Activated naive CD8-positive, alpha-beta T cell treated with anti-CD3 and anti-CD28 coated beads, Interleukin-2, amount 50 U/mL, for 24 hours (primary cell): ENCODE measurements at regions not wholly inside any gene's neighbourhood (a gene's known extent, or its start where the extent isn't known, plus 50 kb on each side); places are given as distances from the start of the nearest gene placed in this dataset.

ENCODE experiments used
- ATAC-seq: fragments of 150-1000 bp; cut with Tn5 transposase; one replicate; pipeline ENCODE4 v1.10.0; 2021
- DNase-seq: peaks from one replicate; pipeline ENCODE4 v3.0.0; 2021
- H3K27ac Mint-ChIP-seq: one replicate; pipeline ENCODE4 v1.8.0; 2021; ENCODE audit warnings: mild to moderate bottlenecking, mixed read lengths
- H3K27me3 Mint-ChIP-seq: one replicate; pipeline ENCODE4 v1.8.0; 2021; ENCODE audit warnings: mixed read lengths
- H3K36me3 Mint-ChIP-seq: one replicate; pipeline ENCODE4 v1.8.0; 2021; ENCODE audit warnings: low read depth, mixed read lengths
- H3K4me1 Mint-ChIP-seq: one replicate; pipeline ENCODE4 v1.8.0; 2021; ENCODE audit warnings: mixed read lengths
- H3K4me3 Mint-ChIP-seq: one replicate; pipeline ENCODE4 v1.8.0; 2021; ENCODE audit warnings: mild to moderate bottlenecking, moderate library complexity, mixed read lengths
- H3K9me3 Mint-ChIP-seq: one replicate; pipeline ENCODE4 v1.8.0; 2021; ENCODE audit warnings: mixed read lengths

DNA sequence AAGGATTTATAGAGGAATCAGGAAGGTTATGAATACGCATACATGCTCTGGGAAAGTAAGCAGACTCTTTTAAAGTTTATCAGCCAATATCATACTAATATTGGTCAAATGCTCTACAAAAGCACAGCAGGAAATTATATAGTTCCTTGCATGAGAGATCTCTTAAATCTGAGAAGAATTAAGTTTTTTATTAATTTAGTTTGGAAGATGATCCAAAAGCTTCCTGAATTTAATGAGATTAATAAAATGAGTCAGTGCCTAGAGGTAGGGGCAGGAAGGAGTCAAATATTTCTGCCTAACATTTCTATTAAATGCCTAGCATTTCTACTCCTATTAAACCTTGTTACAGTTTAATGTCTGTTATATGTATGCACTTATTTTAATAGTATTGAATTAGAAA lies 1608.2 kb downstream of the GRIK2 start:
- Mint-ChIP-seq H3K27ac (no peak overlapping the region), H3K36me3 (no peaks in the 10 kb centered on the region), H3K27me3 (no peaks in the 10 kb centered on the region), H3K9me3 (peaks cover under 1% of the 10 kb centered on the region), H3K4me3 (no peak overlapping the region), H3K4me1 (no peaks in the 10 kb centered on the region)
- no peak for DNase-seq
- ATAC-seq, result no peak

DNA sequence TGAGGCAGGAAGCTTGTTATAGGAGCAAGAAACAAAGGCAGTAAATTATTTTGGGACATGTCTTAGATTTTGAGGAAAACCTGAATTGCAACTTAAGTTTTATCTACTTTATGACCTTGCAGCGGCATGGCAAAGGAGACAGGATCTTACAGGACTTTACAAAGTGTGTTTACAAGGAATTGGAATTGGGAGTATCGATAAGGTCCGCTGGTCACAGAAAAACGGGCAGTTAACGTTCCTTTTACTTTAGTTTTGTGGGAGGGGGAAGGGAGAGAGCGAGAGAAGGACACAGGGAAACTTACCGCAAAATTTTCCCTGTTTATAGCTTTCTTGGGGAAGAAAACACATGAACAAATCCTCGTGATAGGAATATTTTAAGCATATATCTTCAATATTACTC lies 1607.2 kb downstream of the GRIK2 start:
- H3K36me3 Mint-ChIP-seq, result no peaks in the 10 kb centered on the region
- H3K27ac Mint-ChIP-seq, result no peak overlapping the region
- no peaks in the 10 kb centered on the region for H3K4me1 Mint-ChIP-seq
- H3K27me3 Mint-ChIP-seq, result no peaks in the 10 kb centered on the region
- no peak for DNase-seq
- H3K9me3 Mint-ChIP-seq, result no peaks in the 10 kb centered on the region
- no peak overlapping the region for H3K4me3 Mint-ChIP-seq
- no peak for ATAC-seq

DNA sequence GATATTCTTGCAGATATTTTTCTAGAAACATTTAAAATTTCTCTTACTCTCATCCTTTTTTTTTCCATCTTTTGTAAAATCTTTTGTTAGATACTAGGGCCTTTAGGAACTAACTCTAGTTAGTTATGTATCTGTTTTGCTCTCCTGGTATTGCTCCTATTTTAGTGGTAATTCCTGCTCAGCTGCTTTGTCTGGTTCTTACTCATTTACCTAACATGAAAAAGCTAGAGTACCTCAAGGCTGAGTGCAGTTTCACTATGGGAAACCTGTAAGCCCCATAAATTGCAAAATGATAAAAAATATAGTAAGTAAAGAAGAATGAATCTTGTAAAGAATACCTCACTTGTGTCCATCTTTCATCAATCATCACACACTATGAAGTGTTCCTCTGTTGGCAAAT lies 1602.0 kb downstream of the GRIK2 start:
- no peaks in the 10 kb centered on the region for H3K36me3 Mint-ChIP-seq
- no peaks in the 10 kb centered on the region for H3K4me1 Mint-ChIP-seq
- DNase-seq (no peak), ATAC-seq (no peak)
- H3K4me3 Mint-ChIP-seq, result no peak overlapping the region
- no peak overlapping the region for H3K27ac Mint-ChIP-seq
- peaks cover 8% of the 10 kb centered on the region for H3K9me3 Mint-ChIP-seq
- H3K27me3 Mint-ChIP-seq, result no peaks in the 10 kb centered on the region

DNA sequence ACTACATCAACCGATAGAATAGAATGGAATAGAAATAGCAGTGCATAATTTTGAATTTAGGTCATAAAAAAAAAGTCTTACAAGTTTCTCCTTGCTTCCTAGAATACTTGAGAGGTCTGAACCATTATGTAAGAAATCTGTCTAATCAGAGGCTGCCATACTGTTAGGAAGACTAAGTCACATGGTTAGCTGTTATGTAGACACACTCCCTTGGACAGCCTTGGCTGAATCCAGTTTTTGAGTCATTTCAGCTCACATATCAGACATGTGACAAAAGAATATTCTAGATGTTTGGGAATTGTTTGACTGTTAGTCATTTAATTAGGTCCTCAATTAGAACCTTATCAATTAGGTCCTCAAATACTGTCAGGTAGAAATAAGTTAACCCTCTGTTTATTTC lies 1601.4 kb downstream of the GRIK2 start:
- DNase-seq (no peak), ATAC-seq (no peak)
- H3K9me3 Mint-ChIP-seq, result peaks cover 8% of the 10 kb centered on the region
- no peak overlapping the region for H3K27ac Mint-ChIP-seq
- no peaks in the 10 kb centered on the region for H3K36me3 Mint-ChIP-seq
- no peaks in the 10 kb centered on the region for H3K27me3 Mint-ChIP-seq
- no peaks in the 10 kb centered on the region for H3K4me1 Mint-ChIP-seq
- H3K4me3 Mint-ChIP-seq, result no peak overlapping the region

DNA sequence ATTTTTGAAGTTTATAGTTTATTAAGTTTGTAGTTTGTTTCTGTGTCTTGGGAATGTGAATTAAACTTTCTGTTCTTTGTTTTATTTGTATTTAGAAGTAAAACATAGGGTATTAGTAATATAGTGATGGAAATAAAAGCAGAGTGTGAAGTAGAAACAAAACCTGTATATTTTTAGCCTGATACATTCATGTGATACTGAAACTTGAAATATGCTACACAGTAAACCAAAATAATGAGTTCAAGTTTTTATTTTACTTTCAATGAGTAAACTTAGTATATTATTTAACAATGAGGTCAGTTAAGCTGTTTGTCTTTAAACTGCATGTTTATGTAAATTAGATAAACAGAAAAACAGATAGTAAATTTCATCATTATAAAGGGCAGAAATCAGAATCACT lies 1592.6 kb downstream of the GRIK2 start:
- Mint-ChIP-seq H3K36me3 (no peaks in the 10 kb centered on the region), H3K4me3 (no peak overlapping the region), H3K27me3 (no peaks in the 10 kb centered on the region), H3K4me1 (no peaks in the 10 kb centered on the region), H3K27ac (no peak overlapping the region), H3K9me3 (peaks cover 5% of the 10 kb centered on the region)
- no peak for DNase-seq
- ATAC-seq, result no peak

DNA sequence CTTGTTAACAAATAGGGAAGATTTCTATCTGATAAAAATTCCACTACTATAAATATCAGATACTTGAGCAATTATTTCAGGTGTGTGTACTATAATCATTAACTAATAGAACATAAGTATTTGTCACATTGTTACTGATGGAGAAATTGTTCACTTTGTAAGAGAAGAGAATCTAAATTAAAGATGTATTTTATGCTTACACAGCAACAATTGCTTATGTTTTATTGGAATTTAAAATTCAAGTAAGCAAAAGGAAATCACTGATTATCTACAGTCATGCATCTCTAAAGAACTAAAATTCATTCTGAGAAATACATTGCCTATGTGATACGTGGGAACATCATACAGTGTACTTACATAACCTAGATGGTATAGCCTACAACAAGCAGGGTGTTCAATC lies 1590.8 kb downstream of the GRIK2 start:
- Mint-ChIP-seq H3K27me3 (no peaks in the 10 kb centered on the region), H3K4me3 (no peak overlapping the region), H3K9me3 (no peaks in the 10 kb centered on the region), H3K27ac (no peak overlapping the region), H3K4me1 (no peaks in the 10 kb centered on the region), H3K36me3 (no peaks in the 10 kb centered on the region)
- DNase-seq (no peak), ATAC-seq (no peak)

DNA sequence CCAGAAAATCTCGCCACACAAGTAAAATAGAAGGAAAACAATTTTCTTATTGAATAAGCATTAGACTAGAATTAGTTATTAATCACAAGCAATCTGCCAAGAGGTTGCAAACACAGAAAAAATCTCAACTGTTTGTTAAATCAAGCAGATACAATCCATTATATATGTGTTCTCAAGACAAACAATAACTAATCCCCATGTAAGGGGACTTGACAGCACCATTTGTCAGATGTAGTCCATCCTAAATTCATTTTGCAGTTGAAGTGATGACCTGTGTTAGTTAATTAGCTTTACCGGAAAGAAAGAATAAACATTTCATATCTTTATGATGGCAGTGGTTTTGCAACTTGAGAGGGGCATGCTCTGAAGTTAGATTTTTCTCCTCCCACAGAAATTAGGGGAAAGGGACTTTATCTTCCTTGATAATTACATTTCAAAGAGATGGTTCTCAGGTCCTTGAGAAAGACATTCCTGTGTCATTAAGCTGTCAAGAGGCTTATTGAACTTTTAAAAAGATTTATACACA lies 1588.0 kb downstream of the GRIK2 start:
- Mint-ChIP-seq H3K4me3 (no peak overlapping the region), H3K27ac (no peak overlapping the region), H3K36me3 (no peaks in the 10 kb centered on the region), H3K4me1 (no peaks in the 10 kb centered on the region), H3K27me3 (no peaks in the 10 kb centered on the region), H3K9me3 (peaks cover 6% of the 10 kb centered on the region)
- DNase-seq (no peak), ATAC-seq (no peak)

DNA sequence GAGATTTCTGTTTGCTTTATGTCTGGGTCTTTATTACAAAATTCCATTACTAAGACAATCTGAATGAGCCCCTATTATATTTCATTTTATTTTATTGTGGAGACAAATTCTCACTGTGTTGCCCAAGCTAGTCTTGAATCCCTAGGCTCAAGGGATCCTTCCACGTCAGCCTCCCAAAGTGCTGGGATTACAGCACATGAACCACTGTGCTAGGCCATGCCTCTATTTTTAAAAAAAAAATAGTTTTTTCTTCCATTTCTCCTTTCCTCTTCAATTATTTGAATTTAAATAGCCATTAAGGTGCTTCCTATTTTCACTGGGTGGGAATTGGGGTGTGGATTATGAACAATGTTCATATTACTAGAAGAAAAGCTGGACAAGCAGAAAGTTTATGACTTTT lies 1587.4 kb downstream of the GRIK2 start:
- no peak for DNase-seq
- Mint-ChIP-seq H3K4me3 (no peak overlapping the region), H3K36me3 (no peaks in the 10 kb centered on the region), H3K4me1 (no peaks in the 10 kb centered on the region), H3K9me3 (peaks cover 6% of the 10 kb centered on the region), H3K27me3 (no peaks in the 10 kb centered on the region), H3K27ac (no peak overlapping the region)
- no peak for ATAC-seq

DNA sequence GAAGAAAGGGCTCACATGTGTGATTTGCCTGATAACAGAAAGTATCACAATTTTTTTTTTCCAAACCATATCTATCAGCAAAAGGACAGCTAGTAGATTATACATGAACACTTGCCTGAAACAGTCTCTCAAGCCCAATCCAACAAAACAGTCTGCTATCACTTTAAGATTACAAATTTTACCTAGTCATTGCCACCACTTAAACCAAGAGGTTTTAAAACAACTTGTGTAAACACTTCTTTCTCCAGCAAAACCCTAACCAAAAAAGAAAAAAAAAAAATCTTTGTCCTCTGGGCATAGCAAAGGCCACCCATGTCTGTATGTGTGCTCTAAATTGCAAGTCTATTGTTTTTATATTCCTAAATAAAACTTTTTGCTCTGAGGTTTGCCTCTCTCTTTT lies 1568.4 kb downstream of the GRIK2 start:
- H3K27ac Mint-ChIP-seq, result no peak overlapping the region
- no peaks in the 10 kb centered on the region for H3K4me1 Mint-ChIP-seq
- H3K9me3 Mint-ChIP-seq, result peaks cover 6% of the 10 kb centered on the region
- H3K36me3 Mint-ChIP-seq, result no peaks in the 10 kb centered on the region
- DNase-seq, result no peak
- H3K4me3 Mint-ChIP-seq, result no peak overlapping the region
- no peaks in the 10 kb centered on the region for H3K27me3 Mint-ChIP-seq
- no peak for ATAC-seq

DNA sequence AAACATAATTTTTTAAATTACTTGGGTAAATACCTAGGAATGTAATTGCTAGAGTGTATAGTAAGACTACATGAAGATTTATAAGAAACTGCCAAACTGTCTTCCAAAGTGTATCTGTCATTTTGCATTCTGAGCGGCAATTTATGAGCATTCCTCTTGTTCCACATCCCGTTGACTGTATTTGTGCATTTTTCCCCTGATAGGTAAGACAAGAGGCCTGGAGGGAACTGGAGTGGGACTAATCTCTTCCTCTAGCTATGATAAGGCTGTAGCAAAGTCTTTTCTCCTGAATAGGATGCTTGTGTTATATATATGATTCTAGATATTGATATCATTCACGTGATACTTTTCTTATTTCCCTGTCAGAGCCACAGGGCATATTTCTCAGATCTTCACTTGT lies 1557.5 kb downstream of the GRIK2 start:
- H3K36me3 Mint-ChIP-seq, result no peaks in the 10 kb centered on the region
- DNase-seq, result no peak
- H3K9me3 Mint-ChIP-seq, result no peaks in the 10 kb centered on the region
- no peak overlapping the region for H3K27ac Mint-ChIP-seq
- no peaks in the 10 kb centered on the region for H3K4me1 Mint-ChIP-seq
- ATAC-seq, result no peak
- H3K27me3 Mint-ChIP-seq, result no peaks in the 10 kb centered on the region
- no peak overlapping the region for H3K4me3 Mint-ChIP-seq

DNA sequence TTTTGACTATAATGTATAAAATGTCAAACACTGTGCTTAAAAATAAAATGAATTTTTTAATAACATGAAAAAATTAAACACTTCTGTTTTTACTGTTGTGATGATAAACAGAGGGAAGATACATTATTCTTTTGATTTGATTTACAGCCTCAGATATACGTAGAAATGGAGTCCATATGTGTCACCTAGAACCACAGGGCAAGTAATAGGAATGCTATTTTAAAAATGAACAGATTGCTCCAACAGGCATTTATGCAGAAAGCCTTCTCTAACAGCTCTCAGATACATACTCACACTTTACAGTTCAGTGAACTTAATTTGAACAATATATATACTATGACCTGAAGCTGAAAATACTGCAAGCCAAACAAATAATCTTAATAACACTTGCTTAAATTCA lies 1551.0 kb downstream of the GRIK2 start:
- Mint-ChIP-seq H3K27me3 (no peaks in the 10 kb centered on the region), H3K27ac (no peak overlapping the region), H3K9me3 (peaks cover 4% of the 10 kb centered on the region), H3K4me3 (no peak overlapping the region), H3K4me1 (no peaks in the 10 kb centered on the region), H3K36me3 (no peaks in the 10 kb centered on the region)
- ATAC-seq, result no peak
- no peak for DNase-seq

DNA sequence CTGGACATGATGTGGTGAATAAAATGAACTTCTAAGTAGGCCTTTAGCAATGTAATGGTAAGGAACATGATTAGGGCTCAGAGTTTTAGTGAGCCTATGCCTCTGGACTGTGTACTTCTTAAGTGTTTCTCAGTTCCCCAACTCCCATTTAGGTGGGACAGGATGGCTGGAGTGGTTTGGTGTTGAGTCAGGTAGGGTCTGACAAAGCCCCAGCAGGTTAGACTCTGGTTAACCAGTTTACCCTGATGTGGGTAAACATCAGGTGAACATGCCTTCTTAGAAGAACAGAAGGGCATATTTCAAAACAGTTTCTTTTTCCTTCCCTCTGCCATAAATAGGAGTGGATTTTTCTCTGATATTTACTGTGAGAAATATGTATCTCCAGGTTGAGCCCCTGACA lies 1548.7 kb downstream of the GRIK2 start:
- H3K4me1 Mint-ChIP-seq, result no peaks in the 10 kb centered on the region
- no peak for DNase-seq
- H3K27ac Mint-ChIP-seq, result no peak overlapping the region
- H3K9me3 Mint-ChIP-seq, result peaks cover 4% of the 10 kb centered on the region
- H3K36me3 Mint-ChIP-seq, result no peaks in the 10 kb centered on the region
- no peak overlapping the region for H3K4me3 Mint-ChIP-seq
- no peaks in the 10 kb centered on the region for H3K27me3 Mint-ChIP-seq
- no peak for ATAC-seq

DNA sequence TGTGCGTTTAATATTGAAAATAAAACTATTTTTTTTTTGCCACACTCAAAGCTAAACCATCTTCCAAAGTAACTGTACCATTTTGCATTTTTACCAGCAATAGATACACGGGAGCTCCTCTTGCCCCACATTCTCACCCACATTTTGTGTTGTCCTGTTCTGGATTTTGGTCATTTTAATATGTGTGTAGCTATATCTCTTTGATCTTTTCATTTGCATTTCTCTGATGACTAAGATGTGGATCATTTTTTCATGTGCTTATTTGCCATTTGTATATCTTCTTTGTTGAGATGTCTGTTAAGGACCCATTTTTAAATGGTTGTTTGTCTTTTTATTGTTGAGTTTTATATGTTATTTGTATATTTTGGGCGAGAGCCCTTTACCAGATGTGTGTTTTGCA lies 1543.5 kb downstream of the GRIK2 start:
- Mint-ChIP-seq H3K4me1 (no peaks in the 10 kb centered on the region), H3K9me3 (peaks cover 4% of the 10 kb centered on the region), H3K36me3 (no peaks in the 10 kb centered on the region), H3K4me3 (no peak overlapping the region), H3K27ac (no peak overlapping the region), H3K27me3 (no peaks in the 10 kb centered on the region)
- ATAC-seq (no peak), DNase-seq (no peak)

DNA sequence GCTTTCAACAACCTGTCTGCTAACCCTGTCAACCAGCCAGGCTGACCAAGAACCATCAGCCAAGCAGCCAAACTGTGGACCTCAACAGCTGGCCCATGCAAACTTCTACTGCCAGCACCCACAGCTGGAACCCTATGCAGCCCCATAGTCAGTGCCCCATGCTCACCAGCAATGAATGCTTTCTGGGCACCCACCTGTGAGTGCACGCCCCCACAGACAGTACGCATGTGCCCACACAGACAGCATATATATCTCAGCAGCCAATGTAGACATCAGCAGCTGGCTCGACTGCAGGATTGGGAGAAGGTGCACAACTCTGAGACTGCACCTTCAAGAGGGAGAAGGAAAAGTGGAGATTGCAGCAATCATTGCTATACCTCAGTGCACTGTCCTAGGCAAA lies 1534.6 kb downstream of the GRIK2 start:
- Mint-ChIP-seq H3K36me3 (no peaks in the 10 kb centered on the region), H3K9me3 (no peaks in the 10 kb centered on the region), H3K4me1 (no peaks in the 10 kb centered on the region), H3K27ac (no peak overlapping the region), H3K4me3 (no peak overlapping the region), H3K27me3 (no peaks in the 10 kb centered on the region)
- DNase-seq (no peak), ATAC-seq (no peak)

DNA sequence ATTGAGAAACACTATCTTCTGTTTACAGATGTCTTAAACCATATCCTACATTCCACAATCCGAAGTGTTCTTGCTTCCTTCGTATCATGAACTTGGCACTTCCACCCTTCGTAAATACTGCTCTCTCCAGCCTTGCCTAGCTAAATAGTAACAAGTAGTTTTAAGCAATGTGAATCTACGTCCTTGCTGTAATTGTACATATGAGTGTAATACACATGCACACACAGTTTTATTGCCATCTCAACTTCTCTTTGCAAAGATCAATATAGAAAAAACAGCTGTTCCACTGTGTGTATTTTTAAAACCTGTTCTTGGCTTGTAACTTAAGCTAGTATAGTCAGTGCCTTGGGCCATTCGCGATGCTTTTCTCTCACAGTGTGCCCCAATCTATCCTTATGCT lies 1524.7 kb downstream of the GRIK2 start:
- no peak for DNase-seq
- H3K4me1 Mint-ChIP-seq, result no peaks in the 10 kb centered on the region
- H3K36me3 Mint-ChIP-seq, result no peaks in the 10 kb centered on the region
- H3K27me3 Mint-ChIP-seq, result no peaks in the 10 kb centered on the region
- no peak overlapping the region for H3K27ac Mint-ChIP-seq
- ATAC-seq, result no peak
- no peak overlapping the region for H3K4me3 Mint-ChIP-seq
- peaks cover 7% of the 10 kb centered on the region for H3K9me3 Mint-ChIP-seq

DNA sequence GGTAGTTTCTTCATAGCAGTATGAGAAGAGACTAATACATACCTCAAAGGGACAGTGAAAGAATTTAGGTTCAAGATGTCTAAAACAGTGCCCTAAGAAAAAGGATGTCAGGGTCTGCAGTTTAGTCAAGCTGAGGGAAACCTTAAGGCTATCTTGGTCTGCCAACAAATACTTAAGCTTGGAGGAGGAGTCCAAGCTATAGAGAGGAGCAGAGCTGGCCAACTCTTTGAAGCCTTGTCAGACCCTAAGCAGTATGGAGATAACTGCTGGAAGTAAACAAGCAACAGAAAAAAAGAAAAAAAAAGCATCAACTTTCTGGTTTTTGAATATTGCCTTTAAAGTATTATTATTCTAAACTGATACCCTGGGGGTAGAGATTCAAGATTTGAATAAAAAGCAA lies 1518.1 kb downstream of the GRIK2 start:
- ATAC-seq (no peak), DNase-seq (no peak)
- no peaks in the 10 kb centered on the region for H3K27me3 Mint-ChIP-seq
- H3K4me3 Mint-ChIP-seq, result no peak overlapping the region
- no peak overlapping the region for H3K27ac Mint-ChIP-seq
- H3K9me3 Mint-ChIP-seq, result peaks cover 3% of the 10 kb centered on the region
- no peaks in the 10 kb centered on the region for H3K36me3 Mint-ChIP-seq
- H3K4me1 Mint-ChIP-seq, result no peaks in the 10 kb centered on the region
